H54 (cell line): ENCODE measurements at regions not wholly inside any gene's neighbourhood (a gene's known extent, or its start where the extent isn't known, plus 50 kb on each side); places are given as distances from the start of the nearest gene placed in this dataset.
"Not testable (repeated sequence)": the region's sequence is repeated elsewhere in the genome, so short reads cannot be mapped to it uniquely, and the experiment has no call there.

Source experiments
- DNase-seq: peaks from one replicate; pipeline ENCODE4 v3.0.0; 2011; ENCODE audit warnings: low spot score, mixed read lengths; ENCODE audit not compliant: insufficient read length
- FAIRE-seq: peaks from 3 replicates; lab custom pipeline; 2011; peaks lifted over from hg19 to GRCh38; lab: Jason Lieb, UNC
- POLR2A ChIP-seq: IDR thresholded peaks from 2 replicates; pipeline ENCODE4 v1.6.1; 2011; ENCODE audit warnings: low read depth, mild to moderate bottlenecking, low read length

- no peak for FAIRE-seq
- no peak for TF ChIP-seq POLR2A
Measured at GRCh38 chr4:127364911-127365310, 267.8 kb upstream of the INTU start.

GRCh38 chr4:127370604-127371003, 262.2 kb upstream of the INTU start:
- FAIRE-seq (no peak), DNase-seq (no peak)
- TF ChIP-seq POLR2A = no peak

More at GRCh38 chr4:127364911-127365310, 267.8 kb upstream of the INTU start:
- DNase-seq = no peak

- no peak for TF ChIP-seq POLR2A
Measured at GRCh38 chr4:127379499-127379898, 253.3 kb upstream of the INTU start.

GRCh38 chr4:127379948-127380347, 252.8 kb upstream of the INTU start:
- DNase-seq, FAIRE-seq: not testable (repeated sequence)

More at GRCh38 chr4:127379499-127379898, 253.3 kb upstream of the INTU start:
- FAIRE-seq (no peak), DNase-seq (no peak)

GRCh38 chr4:127383666-127384065, 249.1 kb upstream of the INTU start:
- FAIRE-seq = no peak
- no peak for TF ChIP-seq POLR2A
- no peak for DNase-seq

GRCh38 chr4:127394516-127394915, 238.2 kb upstream of the INTU start:
- FAIRE-seq = no peak
- TF ChIP-seq POLR2A = no peak
- DNase-seq = no peak

GRCh38 chr4:127400276-127400675, 232.5 kb upstream of the INTU start:
- no peak for FAIRE-seq

GRCh38 chr4:127400731-127401346, 231.9 kb upstream of the INTU start:
- no peak for TF ChIP-seq POLR2A
- FAIRE-seq (peak; percentile 20), DNase-seq (peak; percentile 3)

More at GRCh38 chr4:127400276-127400675, 232.5 kb upstream of the INTU start:
- no peak for DNase-seq
- TF ChIP-seq POLR2A = no peak

- FAIRE-seq (no peak), DNase-seq (no peak)
- TF ChIP-seq POLR2A = no peak
Measured at GRCh38 chr4:127403471-127404084, 229.2 kb upstream of the INTU start.

- FAIRE-seq (no peak), DNase-seq (no peak)
- no peak for TF ChIP-seq POLR2A
Measured at GRCh38 chr4:127406187-127406586, 226.6 kb upstream of the INTU start.

GRCh38 chr4:127407572-127407971, 225.2 kb upstream of the INTU start:
- not testable (repeated sequence) for DNase-seq, FAIRE-seq

- TF ChIP-seq POLR2A = no peak
- no peak for FAIRE-seq
- no peak for DNase-seq
Measured at GRCh38 chr4:127410201-127410600, 222.6 kb upstream of the INTU start.

- no peak for TF ChIP-seq POLR2A
- DNase-seq = no peak
- no peak for FAIRE-seq
Measured at GRCh38 chr4:127410644-127411043, 222.1 kb upstream of the INTU start.

GRCh38 chr4:127414951-127415606, 217.7 kb upstream of the INTU start:
- no peak for TF ChIP-seq POLR2A
- DNase-seq (no peak), FAIRE-seq (no peak)

GRCh38 chr4:127416115-127416514, 216.6 kb upstream of the INTU start:
- DNase-seq = no peak
- no peak for FAIRE-seq
- no peak for TF ChIP-seq POLR2A
